OCI-LY1 (cell line): ENCODE measurements at regions not wholly inside any gene's neighbourhood (a gene's known extent, or its start where the extent isn't known, plus 50 kb on each side); places are given as distances from the start of the nearest gene placed in this dataset.

ENCODE experiments used
- EZH2 ChIP-seq: fragments of 200-600 bp; sonication (generic), shearing (Covaris generic); IDR thresholded peaks from 2 replicates; pipeline ENCODE4 v1.8.0; 2017; ENCODE audit warnings: borderline replicate concordance, mixed run types, mild to moderate bottlenecking, antibody characterized with exemption, low read length, moderate library complexity, mixed read lengths
- TF ChIP-seq, protein P1 (sequence below): fragments of 200-600 bp; sonication (generic), shearing (Covaris generic); IDR thresholded peaks from 2 replicates; pipeline ENCODE4 v1.5.1; 2017; ENCODE audit warnings: mild to moderate bottlenecking, antibody characterized with exemption, low read length, moderate library complexity, mixed read lengths

DNA sequence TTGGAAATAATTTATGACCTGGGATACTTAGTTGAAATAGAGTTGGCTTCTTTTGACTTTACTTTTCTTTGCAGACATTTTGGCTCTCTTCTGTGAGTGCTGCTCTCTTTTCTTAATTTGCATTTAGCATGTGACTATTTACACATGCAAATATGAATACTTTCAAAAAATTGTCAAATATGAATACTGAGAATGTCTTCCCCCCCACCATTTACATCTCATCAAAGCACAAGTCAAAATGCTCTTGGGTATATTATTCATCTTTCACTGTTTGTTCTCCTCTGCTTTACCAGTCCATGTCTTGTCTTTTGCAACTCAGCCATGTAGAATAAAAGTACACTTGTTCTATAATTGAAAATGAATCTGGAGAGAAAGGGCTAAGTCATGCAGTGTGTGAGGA lies 126.5 kb downstream of the HHIPL2 start:
- TF ChIP-seq, protein P1, sequence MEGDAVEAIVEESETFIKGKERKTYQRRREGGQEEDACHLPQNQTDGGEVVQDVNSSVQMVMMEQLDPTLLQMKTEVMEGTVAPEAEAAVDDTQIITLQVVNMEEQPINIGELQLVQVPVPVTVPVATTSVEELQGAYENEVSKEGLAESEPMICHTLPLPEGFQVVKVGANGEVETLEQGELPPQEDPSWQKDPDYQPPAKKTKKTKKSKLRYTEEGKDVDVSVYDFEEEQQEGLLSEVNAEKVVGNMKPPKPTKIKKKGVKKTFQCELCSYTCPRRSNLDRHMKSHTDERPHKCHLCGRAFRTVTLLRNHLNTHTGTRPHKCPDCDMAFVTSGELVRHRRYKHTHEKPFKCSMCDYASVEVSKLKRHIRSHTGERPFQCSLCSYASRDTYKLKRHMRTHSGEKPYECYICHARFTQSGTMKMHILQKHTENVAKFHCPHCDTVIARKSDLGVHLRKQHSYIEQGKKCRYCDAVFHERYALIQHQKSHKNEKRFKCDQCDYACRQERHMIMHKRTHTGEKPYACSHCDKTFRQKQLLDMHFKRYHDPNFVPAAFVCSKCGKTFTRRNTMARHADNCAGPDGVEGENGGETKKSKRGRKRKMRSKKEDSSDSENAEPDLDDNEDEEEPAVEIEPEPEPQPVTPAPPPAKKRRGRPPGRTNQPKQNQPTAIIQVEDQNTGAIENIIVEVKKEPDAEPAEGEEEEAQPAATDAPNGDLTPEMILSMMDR, result no peak
- TF ChIP-seq EZH2, result no peak
